PFSK-1 (cell line): ENCODE measurements at regions not wholly inside any gene's neighbourhood (a gene's known extent, or its start where the extent isn't known, plus 50 kb on each side); places are given as distances from the start of the nearest gene placed in this dataset.

Source experiments
- FOXP2 ChIP-seq: optimal IDR thresholded peaks from 2 replicates; pipeline ENCODE3; 2011; ENCODE audit warnings: borderline replicate concordance, control low read depth, inconsistent platforms; ENCODE audit not compliant: insufficient read depth; ENCODE audit errors: extremely low read length, extremely low read depth
- POLR2AphosphoS5 ChIP-seq: IDR thresholded peaks from 2 replicates; pipeline ENCODE4 v1.6.1; 2012; ENCODE audit warnings: low read depth, mild to moderate bottlenecking, control low read depth, low read length, moderate library complexity
- SIN3A ChIP-seq: IDR thresholded peaks from 2 replicates; pipeline ENCODE4 v1.6.1; 2012; ENCODE audit warnings: mild to moderate bottlenecking, low read length, moderate library complexity, borderline replicate concordance; ENCODE audit not compliant: insufficient read depth
- TAF1 ChIP-seq: IDR thresholded peaks from 2 replicates; pipeline ENCODE4 v1.6.1; 2012; ENCODE audit warnings: low read length, control low read depth, borderline replicate concordance; ENCODE audit not compliant: insufficient read depth
- TF ChIP-seq, protein P1 (sequence below), 2 experiments: IDR thresholded peaks; 2 replicates each; pipeline versions ENCODE4 v1.6.1 to v1.8.0; 2011 to 2012; ENCODE audit warnings: low read depth in 2 of 2, low read length in 2 of 2, control low read depth in 1 of 2, inconsistent platforms in 1 of 2, mild to moderate bottlenecking in 1 of 2, moderate library complexity in 1 of 2; ENCODE audit not compliant: insufficient read depth in 1 of 2

DNA sequence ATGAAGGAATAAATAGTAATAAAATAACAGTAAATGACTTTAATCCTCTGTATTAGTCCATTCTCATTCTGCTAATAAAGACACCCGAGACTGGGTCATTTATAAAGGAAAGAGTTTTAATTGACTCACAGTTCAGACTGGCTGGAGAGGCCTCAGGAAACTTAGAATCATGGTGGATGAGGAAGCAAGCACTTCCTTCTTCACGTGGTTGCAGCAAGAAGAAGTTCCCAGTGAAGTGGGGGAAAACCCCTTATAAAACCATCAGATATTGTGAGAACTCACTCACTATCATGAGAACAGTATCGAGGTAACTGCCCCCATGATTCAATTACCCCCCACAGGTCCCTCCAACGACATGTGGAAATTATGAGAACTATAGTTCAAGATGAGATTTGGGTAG is 727.9 kb upstream of the LINC00305 start:
- TF ChIP-seq POLR2AphosphoS5 = no peak
- no peak for TF ChIP-seq FOXP2
- no peak for TF ChIP-seq SIN3A
- no peak for TF ChIP-seq TAF1
- TF ChIP-seq, protein P1, sequence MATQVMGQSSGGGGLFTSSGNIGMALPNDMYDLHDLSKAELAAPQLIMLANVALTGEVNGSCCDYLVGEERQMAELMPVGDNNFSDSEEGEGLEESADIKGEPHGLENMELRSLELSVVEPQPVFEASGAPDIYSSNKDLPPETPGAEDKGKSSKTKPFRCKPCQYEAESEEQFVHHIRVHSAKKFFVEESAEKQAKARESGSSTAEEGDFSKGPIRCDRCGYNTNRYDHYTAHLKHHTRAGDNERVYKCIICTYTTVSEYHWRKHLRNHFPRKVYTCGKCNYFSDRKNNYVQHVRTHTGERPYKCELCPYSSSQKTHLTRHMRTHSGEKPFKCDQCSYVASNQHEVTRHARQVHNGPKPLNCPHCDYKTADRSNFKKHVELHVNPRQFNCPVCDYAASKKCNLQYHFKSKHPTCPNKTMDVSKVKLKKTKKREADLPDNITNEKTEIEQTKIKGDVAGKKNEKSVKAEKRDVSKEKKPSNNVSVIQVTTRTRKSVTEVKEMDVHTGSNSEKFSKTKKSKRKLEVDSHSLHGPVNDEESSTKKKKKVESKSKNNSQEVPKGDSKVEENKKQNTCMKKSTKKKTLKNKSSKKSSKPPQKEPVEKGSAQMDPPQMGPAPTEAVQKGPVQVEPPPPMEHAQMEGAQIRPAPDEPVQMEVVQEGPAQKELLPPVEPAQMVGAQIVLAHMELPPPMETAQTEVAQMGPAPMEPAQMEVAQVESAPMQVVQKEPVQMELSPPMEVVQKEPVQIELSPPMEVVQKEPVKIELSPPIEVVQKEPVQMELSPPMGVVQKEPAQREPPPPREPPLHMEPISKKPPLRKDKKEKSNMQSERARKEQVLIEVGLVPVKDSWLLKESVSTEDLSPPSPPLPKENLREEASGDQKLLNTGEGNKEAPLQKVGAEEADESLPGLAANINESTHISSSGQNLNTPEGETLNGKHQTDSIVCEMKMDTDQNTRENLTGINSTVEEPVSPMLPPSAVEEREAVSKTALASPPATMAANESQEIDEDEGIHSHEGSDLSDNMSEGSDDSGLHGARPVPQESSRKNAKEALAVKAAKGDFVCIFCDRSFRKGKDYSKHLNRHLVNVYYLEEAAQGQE (IDR thresholded peaks at IDR 0.05; ENCODE audit: insufficient read depth in 1 of 2, low read depth in 2 of 2, low read length in 2 of 2) = no peak

DNA sequence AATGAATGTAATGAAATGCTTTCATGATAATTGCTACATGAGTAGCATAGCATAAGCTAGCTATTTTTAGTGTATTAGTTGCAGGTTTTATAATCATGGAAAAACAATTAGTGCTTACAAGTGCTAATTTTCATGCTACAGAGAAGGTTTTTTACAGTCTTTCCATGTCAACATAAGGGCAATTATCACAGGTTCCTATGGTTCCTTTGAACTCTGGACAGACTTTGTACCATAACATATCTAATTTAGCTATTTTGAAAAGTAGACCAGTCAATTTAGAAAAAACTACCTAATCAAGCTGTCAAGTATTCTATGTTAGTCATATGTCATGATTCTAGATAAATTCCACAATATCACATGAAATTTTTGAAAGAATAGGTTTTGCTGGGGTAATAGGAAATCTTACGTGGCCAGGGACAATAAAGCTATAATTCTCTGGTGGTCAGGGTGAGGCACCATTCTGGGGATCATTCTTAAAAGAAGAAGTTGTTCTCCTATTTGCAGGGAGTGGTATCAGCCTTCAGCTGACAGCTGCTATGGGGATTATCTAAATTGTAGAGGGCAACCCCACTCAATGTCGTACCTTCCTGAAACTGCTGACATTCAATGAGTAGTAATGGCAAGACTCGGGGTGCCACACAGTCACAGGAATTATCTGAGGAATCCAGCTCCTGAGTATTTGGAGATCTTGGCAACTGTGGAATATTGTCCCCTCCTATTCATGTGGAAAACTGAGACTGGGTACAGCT is 724.0 kb upstream of the LINC00305 start:
- TF ChIP-seq SIN3A = no peak
- no peak for TF ChIP-seq FOXP2
- no peak for TF ChIP-seq TAF1
- TF ChIP-seq, protein P1 (IDR thresholded peaks at IDR 0.05; ENCODE audit: insufficient read depth in 1 of 2, low read depth in 2 of 2, low read length in 2 of 2) = no peak
- no peak for TF ChIP-seq POLR2AphosphoS5

DNA sequence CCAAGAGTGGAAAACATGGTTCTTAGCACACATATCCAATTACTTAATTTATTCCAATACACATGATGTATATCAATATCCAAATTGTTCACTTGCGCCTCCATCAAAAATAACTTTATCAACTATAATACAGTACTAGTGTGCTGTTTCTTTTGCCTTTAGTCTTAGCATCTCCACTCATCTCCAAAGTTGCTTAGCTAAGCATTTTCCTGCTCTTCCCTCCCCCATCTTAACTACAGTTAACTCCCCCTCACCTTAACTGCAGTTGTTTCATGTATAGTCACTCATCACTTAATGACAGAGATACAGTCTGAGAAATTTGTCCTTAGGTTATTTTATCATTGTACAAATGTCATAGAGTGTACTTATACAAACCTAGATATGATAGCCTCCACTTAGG is 705.2 kb upstream of the LINC00305 start:
- no peak for TF ChIP-seq SIN3A
- TF ChIP-seq FOXP2 = no peak
- TF ChIP-seq POLR2AphosphoS5 = no peak
- TF ChIP-seq, protein P1 (IDR thresholded peaks at IDR 0.05; ENCODE audit: insufficient read depth in 1 of 2, low read depth in 2 of 2, low read length in 2 of 2) = no peak
- TF ChIP-seq TAF1 = no peak

- no peak for TF ChIP-seq FOXP2
- TF ChIP-seq, protein P1 (IDR thresholded peaks at IDR 0.05; ENCODE audit: insufficient read depth in 1 of 2, low read depth in 2 of 2, low read length in 2 of 2) = no peak
- no peak for TF ChIP-seq SIN3A
- no peak for TF ChIP-seq POLR2AphosphoS5
Observed at GRCh38 chr18:64852281-64852680, 703.4 kb upstream of the LINC00305 start.

DNA sequence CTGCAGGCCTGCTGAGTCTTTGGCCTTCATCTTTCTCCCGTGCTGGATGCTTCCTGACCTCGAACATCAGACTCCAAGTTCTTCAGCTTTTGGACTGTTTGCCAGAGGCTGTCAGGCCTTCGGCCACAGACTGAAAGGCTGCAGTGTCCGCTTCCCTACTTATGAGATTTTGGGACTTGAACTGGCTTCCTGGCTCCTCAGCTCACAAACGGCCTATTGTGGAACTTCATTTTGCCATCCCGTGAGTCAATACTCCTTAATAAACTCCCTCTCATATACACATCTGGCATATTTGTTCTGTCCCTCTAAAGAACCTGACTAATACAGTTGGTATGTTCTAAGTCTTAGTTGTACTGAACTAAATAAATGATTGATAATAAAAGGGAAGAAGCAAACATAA is 702.8 kb upstream of the LINC00305 start:
- TF ChIP-seq SIN3A (no peak), FOXP2 (no peak), TAF1 (no peak), POLR2AphosphoS5 (no peak)
- TF ChIP-seq, protein P1 (IDR thresholded peaks at IDR 0.05; ENCODE audit: insufficient read depth in 1 of 2, low read depth in 2 of 2, low read length in 2 of 2) = no peak
